ENCODE measurements at regions not wholly inside any gene's neighbourhood (a gene's known extent, or its start where the extent isn't known, plus 50 kb on each side); places are given as distances from the start of the nearest gene placed in this dataset.
A peak's percentile ranks its signal among the peaks of the same experiment; 100 is the strongest.

DNA sequence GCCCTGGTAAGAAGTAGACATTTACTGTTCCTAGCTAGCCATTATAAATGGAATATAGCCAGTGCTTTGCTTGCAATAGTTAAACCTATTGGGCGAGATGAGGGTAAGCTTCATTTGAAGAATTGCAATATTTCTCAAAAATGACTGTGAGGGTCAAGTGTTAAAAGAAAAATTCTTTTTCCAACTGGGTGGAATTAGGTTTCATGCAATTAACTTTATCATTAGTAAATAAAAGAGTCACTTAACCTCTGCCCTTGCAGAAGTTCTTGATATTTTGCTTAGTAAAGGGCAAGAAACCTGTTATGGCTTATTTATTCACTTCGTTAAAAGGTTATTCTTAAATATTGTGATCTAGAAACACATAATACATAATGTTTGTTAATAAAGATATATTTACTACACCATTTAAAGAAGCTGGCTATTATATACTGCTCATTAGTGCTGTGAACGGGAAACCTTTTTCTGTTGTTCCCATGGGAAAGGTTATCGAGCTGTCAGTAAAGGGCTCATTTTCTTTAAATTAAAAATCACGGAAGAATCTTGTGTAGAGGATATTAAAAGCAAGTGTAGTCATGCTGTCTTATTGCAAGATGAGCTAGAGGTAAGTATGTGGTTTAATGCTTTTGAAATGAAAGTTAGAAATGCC is 370.5 kb downstream of the CSNK1G3 start:
- no peak for DNase-seq

GRCh38 chr5:123881759-123882244 is 369.8 kb downstream of the CSNK1G3 start:
- intact Hi-C loops (cut with DNase I): no loop called here
- DNase-seq: no peak

More for the DNA sequence above, 370.5 kb downstream of the CSNK1G3 start:
- intact Hi-C loops (cut with DNase I): no loop called here

DNA sequence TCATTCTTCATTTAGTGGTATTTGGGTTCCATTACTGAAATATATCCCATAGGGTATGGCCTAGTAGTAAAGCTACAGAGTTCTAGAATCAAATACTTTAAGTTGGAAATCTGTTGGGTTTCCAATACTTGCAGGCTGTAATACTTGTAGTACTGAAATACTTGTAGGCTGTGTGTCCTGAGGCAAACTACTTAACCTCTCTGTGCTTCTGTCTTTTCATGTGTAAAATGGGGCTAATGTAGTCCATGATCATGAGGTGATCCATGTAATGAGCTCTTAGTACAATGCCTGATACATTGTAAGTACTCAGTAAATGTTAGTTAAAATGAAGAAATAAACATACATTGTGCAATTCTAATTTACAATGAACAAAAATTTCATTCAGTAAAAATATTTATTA is 368.9 kb downstream of the CSNK1G3 start:
- intact Hi-C loops (cut with DNase I): no loop called here
- DNase-seq: no peak

GRCh38 chr5:123879071-123879470 is 367.1 kb downstream of the CSNK1G3 start:
- intact Hi-C loops (cut with DNase I): no loop called here
- DNase-seq: no peak

- intact Hi-C loops (cut with DNase I): no loop called here
- no peak for DNase-seq
Observed at GRCh38 chr5:123876276-123876790, 364.4 kb downstream of the CSNK1G3 start.

DNA sequence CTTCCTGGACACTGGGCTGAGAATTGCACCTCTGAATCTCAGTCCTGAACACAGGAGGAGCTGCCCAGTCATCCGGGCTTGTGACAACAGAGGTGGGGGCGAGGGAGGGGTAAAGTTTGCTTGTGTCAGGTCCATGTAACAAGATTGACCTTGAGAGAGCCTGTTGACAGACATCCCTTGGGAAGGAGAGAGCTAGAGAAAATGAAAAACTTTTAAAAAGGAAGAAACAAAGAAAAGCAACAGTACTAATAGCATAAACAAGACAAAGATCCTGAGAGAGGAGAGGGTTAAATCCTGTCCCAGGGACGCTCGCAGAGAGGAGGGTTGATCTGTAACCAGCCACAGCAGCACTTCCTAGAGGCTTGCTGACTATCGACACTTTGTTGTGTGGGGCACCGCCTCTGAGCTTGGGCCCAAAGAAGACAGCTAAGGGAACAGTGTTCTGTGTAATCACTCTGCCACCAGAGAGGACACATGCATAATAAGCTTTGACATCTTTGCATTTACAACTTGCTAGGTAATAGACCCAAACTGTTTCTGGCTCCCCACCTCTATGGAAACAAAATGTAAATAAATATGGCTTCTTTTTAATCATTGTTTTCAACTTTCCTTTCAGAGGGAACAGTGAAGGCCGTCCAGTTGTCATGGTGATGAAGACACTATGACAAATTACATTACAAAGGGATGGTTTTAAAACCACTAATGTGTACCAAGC is 363.7 kb downstream of the CSNK1G3 start:
- DNase-seq: peak in 9 of 10 donors; percentile 35 to 94 (median 52)
- intact Hi-C loops (cut with DNase I): loop anchor here (1.0 kb wide), 1 partner anchor 178 kb away; no protein-coding TSS in a partner anchor

DNA sequence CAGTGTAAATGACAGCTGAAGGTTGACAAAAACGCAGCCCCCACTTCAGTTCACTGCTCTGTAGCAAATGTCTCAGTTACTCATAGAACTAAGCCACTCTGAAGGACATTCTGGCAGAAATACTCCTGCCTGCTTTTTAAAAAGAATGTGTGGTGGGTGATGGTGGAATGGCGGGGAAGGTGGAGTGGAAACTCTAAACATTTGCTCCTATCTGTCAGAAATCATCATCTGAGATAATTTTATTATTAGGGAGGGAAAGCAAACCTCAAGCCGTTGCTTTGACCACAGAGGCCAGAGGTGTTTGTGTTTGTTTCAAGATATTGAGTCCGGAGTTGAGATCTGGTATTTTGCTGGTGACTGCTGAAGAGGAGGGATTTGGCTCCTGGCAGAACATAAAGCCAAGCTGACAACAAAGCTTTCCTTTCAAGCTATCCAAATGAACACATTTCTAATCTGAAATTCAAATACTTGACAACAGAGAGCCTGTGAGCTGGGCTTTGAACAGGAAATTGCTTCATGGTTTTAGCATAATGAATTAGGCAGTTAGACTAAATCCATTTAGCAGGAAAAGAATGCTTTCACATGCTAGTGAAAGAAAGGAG is 362.7 kb downstream of the CSNK1G3 start:
- intact Hi-C loops (cut with DNase I): loop anchor here (1.0 kb wide), 1 partner anchor 177 kb away; no protein-coding TSS in a partner anchor
- peak in 5 of 10 donors; percentile 7 to 76 (median 31) for DNase-seq

GRCh38 chr5:123873846-123874245 is 361.9 kb downstream of the CSNK1G3 start:
- no peak for DNase-seq
- intact Hi-C loops (cut with DNase I): no loop called here

DNA sequence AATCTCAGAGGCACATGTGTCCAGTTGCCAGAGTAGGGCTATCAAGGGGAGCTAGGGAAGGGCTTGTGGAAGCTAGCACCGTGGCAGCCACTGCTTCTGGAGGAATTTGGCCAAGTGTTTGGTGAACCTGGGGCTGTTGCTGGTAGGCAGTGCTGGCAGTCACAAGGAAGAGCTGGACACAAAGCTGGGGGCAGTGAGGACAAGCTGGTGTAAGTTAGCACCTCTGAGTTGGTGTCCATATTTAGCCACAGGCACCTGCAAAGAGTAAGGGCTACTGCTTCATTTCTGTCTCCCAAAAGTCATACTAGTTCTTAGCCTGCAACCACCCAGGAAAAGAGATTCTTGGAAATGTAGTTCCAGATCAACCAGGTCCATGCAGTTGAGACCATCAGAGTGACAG is 359.4 kb downstream of the CSNK1G3 start:
- DNase-seq: no peak
- intact Hi-C loops (cut with DNase I): no loop called here

DNA sequence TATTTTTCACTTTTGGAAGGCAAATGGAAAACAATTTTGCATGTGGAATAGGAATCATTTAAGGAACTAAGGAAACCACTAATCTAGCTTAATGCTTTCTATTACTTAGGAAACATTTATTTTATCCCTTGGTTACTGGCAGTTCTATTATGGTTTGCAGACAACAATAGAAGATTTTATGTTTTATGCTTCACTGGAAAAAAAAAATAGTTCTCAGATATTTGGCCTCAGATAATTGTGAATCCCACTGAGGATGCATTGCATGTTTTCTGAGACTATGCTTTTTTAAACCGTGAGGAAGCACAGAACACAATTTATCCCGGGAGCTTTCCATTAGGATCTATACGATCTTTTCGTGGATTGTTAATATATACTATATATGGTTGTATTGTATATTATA is 356.9 kb downstream of the CSNK1G3 start:
- intact Hi-C loops (cut with DNase I): no loop called here
- no peak for DNase-seq

GRCh38 chr5:123868267-123868666 is 356.3 kb downstream of the CSNK1G3 start:
- intact Hi-C loops (cut with DNase I): no loop called here
- no peak for DNase-seq

DNA sequence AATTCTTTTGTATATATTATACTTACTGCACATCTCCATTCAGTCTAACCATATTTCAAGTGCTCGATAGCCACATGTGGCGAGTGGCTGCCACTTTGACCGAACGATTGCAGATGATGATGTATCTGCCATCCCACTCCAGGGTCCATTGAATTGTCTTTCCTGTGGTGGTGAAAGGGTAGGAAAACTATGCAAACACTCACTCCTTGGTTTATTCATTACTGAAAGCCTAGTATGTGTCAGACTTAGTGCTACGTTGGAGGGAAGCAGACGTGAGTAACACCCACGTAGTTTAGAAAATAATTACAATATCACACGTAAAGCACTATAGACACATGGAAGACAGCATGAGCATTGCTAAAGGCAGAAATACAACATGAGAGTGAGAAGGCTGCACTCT is 353.7 kb downstream of the CSNK1G3 start:
- intact Hi-C loops (cut with DNase I): no loop called here
- no peak for DNase-seq

DNA sequence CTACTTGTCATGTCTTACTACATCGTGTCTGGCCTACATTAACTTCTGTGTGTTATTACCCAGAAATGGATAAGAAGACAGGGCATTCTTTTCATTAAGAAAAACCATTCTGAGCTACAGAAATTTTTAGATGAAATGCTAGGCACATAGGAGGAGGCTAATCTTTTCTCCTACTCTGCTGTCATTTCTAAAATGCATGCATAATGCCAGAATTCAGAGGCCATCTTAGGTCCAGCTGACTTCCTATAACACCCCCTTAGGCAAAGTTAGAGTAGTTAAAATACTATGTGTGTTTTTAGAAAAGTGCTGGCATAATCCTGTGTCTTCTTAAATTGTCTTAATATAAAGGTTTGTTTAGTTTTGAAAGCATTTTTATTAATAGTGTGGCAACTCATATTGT is 352.6 kb downstream of the CSNK1G3 start:
- intact Hi-C loops (cut with DNase I): no loop called here
- no peak for DNase-seq

- intact Hi-C loops (cut with DNase I): no loop called here
Observed at GRCh38 chr5:123858938-123859337, 347.0 kb downstream of the CSNK1G3 start.

DNA sequence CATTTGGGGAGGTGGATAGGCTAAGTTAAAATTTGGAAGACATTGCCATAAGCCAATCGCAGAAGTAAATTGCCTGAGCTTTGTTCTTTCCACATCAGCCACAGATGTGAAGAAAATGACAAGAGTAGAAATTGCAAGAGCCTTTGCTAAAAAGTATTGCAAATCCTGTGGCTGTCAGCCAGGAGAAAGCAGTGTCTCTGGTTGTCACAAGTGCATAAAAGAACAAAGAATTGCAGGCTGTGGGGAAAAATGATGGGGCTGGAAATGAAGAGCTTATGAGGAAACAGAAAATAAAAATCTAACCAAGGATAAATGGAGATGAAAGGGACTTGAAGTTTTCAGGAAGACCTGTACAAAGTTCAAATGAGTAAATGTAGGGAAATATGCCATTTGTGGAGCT is 344.8 kb downstream of the CSNK1G3 start:
- DNase-seq: no peak
- intact Hi-C loops (cut with DNase I): no loop called here

More at GRCh38 chr5:123858938-123859337, 347.0 kb downstream of the CSNK1G3 start:
- no peak for DNase-seq

DNA sequence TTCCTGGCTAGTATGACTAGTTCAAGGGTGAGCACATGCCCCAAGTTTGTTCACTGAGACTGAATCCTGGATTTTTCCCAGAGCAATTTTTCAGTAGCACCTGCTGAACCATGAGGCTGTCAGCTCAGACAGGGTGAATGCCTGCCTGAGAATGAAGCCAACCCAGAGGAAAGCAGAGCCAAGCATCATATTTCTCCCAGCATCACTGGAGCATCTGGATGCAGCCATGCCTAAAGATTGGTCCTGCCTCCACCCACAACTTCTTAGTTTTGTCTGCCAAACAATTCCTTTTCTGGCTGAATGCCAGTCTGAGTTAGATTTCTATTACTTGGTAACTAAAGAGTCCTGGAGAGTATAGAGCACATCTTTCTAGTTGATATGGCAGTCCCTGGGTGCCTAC is 343.6 kb downstream of the CSNK1G3 start:
- intact Hi-C loops (cut with DNase I): no loop called here
- no peak for DNase-seq

DNA sequence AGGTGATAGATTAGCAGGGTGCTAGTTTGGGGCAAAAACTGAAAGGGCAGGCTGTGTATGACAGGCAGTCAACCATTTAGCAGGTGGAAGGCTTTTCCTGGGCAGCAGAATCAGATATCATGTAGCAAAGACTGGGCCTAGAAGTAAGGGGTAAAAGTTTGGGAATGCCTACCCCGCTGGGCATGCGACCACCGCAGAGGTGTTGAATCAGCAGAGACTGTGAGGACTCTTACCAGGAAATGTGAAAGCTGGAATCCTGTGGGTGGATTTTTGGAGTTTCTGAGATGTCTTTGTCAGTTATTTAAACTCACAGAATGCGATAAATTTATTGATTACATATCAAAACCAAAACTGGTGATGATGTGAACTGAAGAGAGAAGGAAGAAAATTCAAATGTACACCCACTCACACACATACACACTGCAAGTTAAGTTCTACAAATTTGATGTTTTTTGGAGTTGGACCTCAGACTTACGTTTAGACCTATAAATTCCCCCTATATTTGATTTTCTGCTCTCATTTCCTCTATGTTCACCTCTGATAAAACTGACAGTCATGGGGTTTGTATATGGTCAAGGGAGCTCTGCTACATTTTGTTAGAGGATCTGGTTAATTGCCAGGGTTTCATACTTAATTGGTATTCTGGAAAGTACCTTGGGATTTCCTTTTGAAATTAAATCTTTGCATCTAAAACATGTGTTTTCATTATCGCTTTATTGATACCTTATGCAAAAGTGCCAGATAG is 333.6 kb downstream of the CSNK1G3 start:
- no peak for DNase-seq
- intact Hi-C loops (cut with DNase I): no loop called here

GRCh38 chr5:123844873-123845272 is 332.9 kb downstream of the CSNK1G3 start:
- no peak for DNase-seq
- intact Hi-C loops (cut with DNase I): no loop called here

- DNase-seq: no peak
- intact Hi-C loops (cut with DNase I): no loop called here
Observed at GRCh38 chr5:123835421-123835820, 323.4 kb downstream of the CSNK1G3 start.

DNA sequence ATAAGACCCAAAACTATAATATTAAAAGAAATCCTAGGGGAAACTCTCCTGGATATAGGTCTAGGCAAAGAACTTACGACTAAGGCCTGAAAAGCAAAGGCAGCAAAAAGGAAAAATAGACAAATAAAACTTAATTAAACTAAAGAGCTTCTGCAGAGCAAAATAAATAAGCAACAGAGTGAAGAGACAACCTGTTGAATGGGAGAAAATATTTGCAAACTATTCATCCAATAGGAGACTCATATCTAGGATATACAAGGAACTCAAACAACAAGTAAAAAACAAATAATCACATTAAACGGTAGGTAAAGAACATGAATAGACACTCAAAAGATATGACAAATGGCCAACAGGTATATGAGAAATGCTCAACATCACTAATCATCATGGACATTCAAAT is 318.6 kb downstream of the CSNK1G3 start:
- intact Hi-C loops (cut with DNase I): no loop called here
- DNase-seq: no peak

DNA sequence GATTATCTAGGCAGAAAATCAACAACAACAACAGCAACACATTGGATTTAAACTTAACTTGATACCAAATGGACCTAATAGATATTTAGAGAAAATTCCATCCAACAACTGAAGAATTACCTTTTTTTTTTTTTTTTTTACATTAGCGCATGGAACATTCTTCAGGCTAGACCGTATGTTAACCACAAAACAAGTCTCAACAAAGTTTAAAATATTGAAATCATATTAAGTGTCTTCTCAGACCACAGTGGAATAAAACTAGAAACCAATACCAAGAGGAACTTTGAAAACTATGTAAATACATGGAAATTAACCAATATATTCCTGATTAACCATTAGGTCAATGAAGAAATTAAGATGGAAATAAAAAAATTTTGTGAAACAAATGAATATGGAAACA is 315.8 kb downstream of the CSNK1G3 start:
- intact Hi-C loops (cut with DNase I): no loop called here
- no peak for DNase-seq
